ENCODE measurements at regions not wholly inside any gene's neighbourhood (a gene's known extent, or its start where the extent isn't known, plus 50 kb on each side); places are given as distances from the start of the nearest gene placed in this dataset.

GRCh38 chr10:90988024-90988423, 67.1 kb upstream of the ANKRD1 start:
- TF ChIP-seq CTCF (IDR thresholded peaks at IDR 0.05) (no peak), POLR2A (IDR thresholded peaks at IDR 0.05) (no peak)
